GM21515 (cell line): ENCODE measurements at regions not wholly inside any gene's neighbourhood (a gene's known extent, or its start where the extent isn't known, plus 50 kb on each side); places are given as distances from the start of the nearest gene placed in this dataset.

Source experiments
- ATAC-seq: cut with Tn5 transposase; IDR thresholded peaks from one replicate; pipeline ENCODE4 v1.9.1; 2021; ENCODE audit not compliant: unreplicated experiment

- ATAC-seq, result no peak
These were observed 741.5 kb downstream of the TYW1 start for GRCh38 chr7:67738145-67738544.

GRCh38 chr7:67738958-67739357, 742.3 kb downstream of the TYW1 start:
- ATAC-seq, result no peak

- no peak for ATAC-seq
These were observed 746.9 kb downstream of the TYW1 start for GRCh38 chr7:67743501-67743900.

- ATAC-seq, result no peak
These were observed 755.6 kb downstream of the TYW1 start for GRCh38 chr7:67752227-67752626.

- no peak for ATAC-seq
These were observed 757.3 kb downstream of the TYW1 start for GRCh38 chr7:67753891-67754290.

GRCh38 chr7:67754651-67755050, 758.0 kb downstream of the TYW1 start:
- no peak for ATAC-seq

GRCh38 chr7:67758551-67758950, 761.9 kb downstream of the TYW1 start:
- no peak for ATAC-seq

GRCh38 chr7:67760971-67761370, 764.3 kb downstream of the TYW1 start:
- no peak for ATAC-seq

- ATAC-seq, result no peak
These were observed 765.9 kb downstream of the TYW1 start for GRCh38 chr7:67762516-67762915.

GRCh38 chr7:67764289-67764688, 767.7 kb downstream of the TYW1 start:
- ATAC-seq, result no peak

GRCh38 chr7:67765481-67766175, 769.0 kb downstream of the TYW1 start:
- no peak for ATAC-seq

- ATAC-seq, result no peak
These were observed 770.3 kb downstream of the TYW1 start for GRCh38 chr7:67766906-67767410.

- no peak for ATAC-seq
These were observed 775.4 kb downstream of the TYW1 start for GRCh38 chr7:67771846-67772605.

GRCh38 chr7:67773081-67773480, 776.4 kb downstream of the TYW1 start:
- ATAC-seq, result no peak

GRCh38 chr7:67777119-67777518, 780.5 kb downstream of the TYW1 start:
- ATAC-seq, result no peak

GRCh38 chr7:67781841-67782240, 785.2 kb downstream of the TYW1 start:
- ATAC-seq, result no peak

- ATAC-seq, result no peak
These were observed 789.4 kb downstream of the TYW1 start for GRCh38 chr7:67786021-67786420.

- no peak for ATAC-seq
These were observed 792.0 kb downstream of the TYW1 start for GRCh38 chr7:67788669-67789068.

GRCh38 chr7:67791918-67792317, 795.3 kb downstream of the TYW1 start:
- no peak for ATAC-seq

GRCh38 chr7:67794544-67794943, 797.9 kb downstream of the TYW1 start:
- ATAC-seq, result no peak

GRCh38 chr7:67803789-67804188, 807.2 kb downstream of the TYW1 start:
- no peak for ATAC-seq

GRCh38 chr7:67805921-67806471, 809.4 kb downstream of the TYW1 start:
- ATAC-seq, result no peak
